HG02678 (cell line): ENCODE measurements at regions not wholly inside any gene's neighbourhood (a gene's known extent, or its start where the extent isn't known, plus 50 kb on each side); places are given as distances from the start of the nearest gene placed in this dataset.
"Not testable (repeated sequence)": the region's sequence is repeated elsewhere in the genome, so short reads cannot be mapped to it uniquely, and the experiment has no call there.

Experiments
- ATAC-seq: cut with Tn5 transposase; IDR thresholded peaks from one replicate; pipeline ENCODE4 v1.9.1; 2021; ENCODE audit warnings: mild to moderate bottlenecking, moderate library complexity; ENCODE audit not compliant: unreplicated experiment

DNA sequence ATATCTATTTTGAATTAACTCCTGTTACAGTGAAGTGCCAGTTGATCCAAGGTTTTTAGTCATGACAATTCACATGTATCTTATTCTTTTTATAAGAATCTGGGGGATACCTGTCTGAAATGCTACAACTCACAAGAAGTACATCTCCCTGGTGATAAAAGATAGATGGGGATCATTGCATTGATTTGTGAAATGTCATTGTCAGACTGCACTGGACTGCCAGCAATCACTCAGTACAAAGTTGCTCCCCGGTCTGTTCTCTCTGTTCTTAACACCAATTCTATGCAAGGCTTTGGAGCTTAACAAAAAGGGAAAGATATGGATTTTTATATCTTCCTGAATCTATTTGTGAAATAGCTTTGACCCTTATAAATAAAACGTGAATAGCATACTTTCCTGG lies 171.8 kb upstream of the PCSK5 start:
- no peak for ATAC-seq

- ATAC-seq = no peak
Observed at GRCh38 chr9:75728391-75728790, 162.1 kb upstream of the PCSK5 start.

- no peak for ATAC-seq
Observed at GRCh38 chr9:75734802-75735201, 155.7 kb upstream of the PCSK5 start.

DNA sequence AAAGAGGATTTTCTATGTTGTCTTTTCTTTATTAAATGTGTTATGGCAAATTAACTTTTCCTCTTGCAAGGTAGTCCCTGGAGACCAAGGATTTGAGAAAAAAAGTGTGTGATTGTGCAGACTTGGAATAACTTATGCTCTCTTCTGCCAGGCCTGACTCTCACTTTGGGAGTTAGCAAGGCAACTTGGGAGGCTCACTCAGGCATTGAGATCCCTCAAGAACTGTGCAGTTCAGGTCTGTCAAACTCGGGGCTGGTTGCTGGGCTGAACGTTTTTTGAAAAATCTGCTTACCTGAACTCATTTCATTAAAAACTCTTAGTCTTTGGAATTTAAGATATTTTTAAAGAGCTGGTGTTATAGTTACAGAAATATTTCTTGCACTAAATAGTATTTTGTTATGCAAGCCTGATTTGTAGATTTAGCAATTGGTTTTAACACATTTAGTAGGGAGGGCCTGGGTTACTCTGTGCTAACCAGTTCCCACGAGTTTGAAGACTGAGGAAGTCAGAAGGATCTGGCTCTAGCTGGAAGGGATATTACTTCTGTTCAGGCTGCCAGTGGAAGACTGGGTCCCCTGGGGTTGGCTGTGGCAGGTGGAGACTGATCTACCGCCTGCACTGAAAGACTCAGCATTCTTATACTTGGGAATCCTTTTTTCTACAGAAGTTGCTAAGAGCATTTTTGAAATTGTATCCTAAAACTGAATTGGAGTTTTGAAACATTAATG lies 150.4 kb upstream of the PCSK5 start:
- no peak for ATAC-seq

DNA sequence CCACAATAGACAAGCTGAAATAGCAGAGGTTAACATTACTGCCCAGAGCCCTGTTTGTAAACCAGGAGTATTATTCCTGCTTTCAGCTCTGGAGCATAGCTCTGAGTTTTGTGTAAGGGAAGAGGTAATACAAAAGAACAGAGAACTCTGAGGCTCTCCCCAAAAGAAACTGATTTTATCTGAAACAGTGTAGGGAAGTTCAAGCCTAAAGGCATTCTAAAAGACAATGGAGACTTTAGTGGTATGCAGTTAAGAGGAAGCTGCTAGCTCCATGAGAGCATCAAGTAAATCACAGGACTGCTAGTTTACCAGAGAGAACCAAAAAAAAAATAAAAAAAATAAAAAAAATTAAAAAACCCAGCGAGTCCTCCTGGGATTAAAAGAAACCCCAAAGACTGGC lies 146.6 kb upstream of the PCSK5 start:
- ATAC-seq = no peak

GRCh38 chr9:75754080-75754479 lies 136.4 kb upstream of the PCSK5 start:
- ATAC-seq = no peak

- ATAC-seq = no peak
Observed at GRCh38 chr9:75775166-75775565, 115.3 kb upstream of the PCSK5 start.

- no peak for ATAC-seq
Observed at GRCh38 chr9:75775966-75776691, 114.3 kb upstream of the PCSK5 start.

DNA sequence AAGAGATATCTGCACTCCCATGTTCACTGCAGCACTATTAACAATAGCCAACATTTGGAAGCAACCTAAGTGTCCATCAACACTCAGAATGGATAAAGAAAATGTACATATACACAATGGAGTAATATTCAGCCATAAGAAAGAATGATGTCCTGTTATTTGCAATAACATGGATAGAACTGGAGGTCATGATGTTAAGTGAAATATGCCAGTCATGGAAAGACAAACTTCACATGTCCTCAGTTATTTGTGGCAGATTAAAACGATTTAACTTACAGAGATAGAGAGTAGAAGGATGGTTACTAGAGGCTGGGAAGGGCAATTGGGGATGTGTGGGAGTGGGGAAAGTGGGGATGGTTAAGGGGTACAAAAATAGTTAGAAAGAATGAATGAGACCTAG lies 110.3 kb upstream of the PCSK5 start:
- no peak for ATAC-seq

GRCh38 chr9:75788006-75788634 lies 102.4 kb upstream of the PCSK5 start:
- no peak for ATAC-seq

- no peak for ATAC-seq
Observed at GRCh38 chr9:75797085-75797580, 93.3 kb upstream of the PCSK5 start.

DNA sequence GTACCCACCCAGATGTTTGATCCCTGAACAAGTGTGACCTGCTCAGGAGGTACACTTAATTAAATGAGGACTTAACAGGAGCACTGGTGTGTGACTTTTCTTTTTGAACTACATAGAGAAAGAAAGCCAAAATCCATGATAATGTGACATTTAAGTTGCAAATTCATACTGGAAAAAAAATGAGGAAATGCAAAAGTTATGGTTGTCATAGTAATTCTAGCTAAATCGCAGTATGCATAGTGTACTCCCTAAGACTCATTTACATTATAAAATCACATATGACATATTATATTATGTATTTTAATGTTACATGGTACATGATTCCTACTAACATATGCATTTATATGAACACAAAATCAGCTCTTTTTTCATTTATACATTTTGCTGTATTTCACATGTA lies 92.0 kb upstream of the PCSK5 start:
- no peak for ATAC-seq

GRCh38 chr9:75803130-75803529 lies 87.3 kb upstream of the PCSK5 start:
- no peak for ATAC-seq

DNA sequence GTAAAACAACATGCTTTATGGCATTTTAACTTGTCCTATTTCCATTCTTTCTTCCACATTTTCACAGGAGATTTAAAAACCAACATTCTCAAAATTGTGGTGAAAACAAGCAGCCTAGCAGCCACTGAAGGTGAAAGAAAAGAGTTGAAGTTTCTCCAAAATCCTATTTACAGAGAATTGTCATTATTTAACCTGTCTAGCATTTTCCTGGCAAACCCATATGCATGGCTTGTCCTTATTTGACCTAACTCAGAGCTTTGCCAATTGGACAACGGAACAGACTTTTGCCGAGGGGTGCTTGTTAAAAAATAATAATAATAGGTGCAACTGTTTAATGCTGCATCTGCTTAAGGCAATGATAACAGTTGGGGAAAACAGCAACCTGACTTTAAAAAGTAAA lies 80.4 kb upstream of the PCSK5 start:
- ATAC-seq = no peak

DNA sequence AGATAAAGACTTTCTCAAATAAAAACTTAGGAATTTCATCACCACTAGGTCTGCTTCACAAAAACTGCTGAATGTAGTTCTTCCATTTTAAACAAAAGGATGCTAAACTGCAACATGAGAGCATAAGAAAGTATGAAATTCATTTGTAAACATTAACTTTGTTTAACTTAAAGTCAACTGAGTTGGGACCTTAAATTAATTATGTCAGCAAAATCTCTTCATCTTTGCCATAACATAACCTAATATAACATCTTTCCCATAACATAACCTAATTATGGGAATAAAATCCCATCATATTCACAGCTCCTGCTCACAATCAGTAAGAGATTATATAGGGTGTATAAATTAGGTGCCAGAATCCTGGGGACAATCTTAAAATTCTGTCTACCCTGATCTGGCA lies 78.8 kb upstream of the PCSK5 start:
- no peak for ATAC-seq

DNA sequence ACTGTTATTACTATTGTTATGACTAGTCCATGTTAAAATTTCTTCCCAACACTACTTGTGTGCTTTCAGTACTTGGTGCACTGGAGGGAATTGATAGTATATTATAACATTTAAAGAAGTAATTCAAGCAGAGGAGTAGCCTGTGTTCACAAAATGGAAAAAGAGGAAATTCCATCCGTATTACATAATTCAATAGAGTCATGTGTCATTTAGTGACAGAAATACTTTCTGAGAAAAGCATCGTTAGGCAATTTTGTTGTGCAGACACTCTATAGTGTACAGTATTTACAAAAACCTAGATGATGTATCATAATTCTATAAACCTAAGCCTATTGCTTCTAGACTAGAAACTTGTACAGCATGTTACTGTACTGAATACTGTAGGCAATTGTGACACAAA lies 78.3 kb upstream of the PCSK5 start:
- no peak for ATAC-seq

GRCh38 chr9:75814667-75815066 lies 75.8 kb upstream of the PCSK5 start:
- no peak for ATAC-seq

- ATAC-seq = not testable (repeated sequence)
Observed at GRCh38 chr9:75820471-75821115, 69.9 kb upstream of the PCSK5 start.

DNA sequence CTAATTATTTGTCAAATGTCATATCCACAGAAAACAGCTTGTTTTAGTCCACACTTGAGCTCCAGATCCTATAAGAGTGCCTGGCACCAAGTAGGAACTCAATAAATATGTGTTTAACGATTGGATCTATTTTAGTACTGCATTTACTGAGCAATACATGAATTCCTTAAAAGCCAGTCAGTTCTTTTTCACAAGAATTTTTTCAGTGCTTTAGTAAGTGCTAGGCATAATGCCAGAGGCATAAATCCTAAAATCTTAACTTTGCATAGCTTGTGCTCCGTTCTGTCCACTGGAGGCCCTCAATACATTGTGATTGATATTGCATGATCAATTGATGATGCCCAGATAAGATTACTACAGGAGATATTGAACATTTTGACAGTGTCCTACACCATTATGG lies 67.3 kb upstream of the PCSK5 start:
- ATAC-seq = no peak

DNA sequence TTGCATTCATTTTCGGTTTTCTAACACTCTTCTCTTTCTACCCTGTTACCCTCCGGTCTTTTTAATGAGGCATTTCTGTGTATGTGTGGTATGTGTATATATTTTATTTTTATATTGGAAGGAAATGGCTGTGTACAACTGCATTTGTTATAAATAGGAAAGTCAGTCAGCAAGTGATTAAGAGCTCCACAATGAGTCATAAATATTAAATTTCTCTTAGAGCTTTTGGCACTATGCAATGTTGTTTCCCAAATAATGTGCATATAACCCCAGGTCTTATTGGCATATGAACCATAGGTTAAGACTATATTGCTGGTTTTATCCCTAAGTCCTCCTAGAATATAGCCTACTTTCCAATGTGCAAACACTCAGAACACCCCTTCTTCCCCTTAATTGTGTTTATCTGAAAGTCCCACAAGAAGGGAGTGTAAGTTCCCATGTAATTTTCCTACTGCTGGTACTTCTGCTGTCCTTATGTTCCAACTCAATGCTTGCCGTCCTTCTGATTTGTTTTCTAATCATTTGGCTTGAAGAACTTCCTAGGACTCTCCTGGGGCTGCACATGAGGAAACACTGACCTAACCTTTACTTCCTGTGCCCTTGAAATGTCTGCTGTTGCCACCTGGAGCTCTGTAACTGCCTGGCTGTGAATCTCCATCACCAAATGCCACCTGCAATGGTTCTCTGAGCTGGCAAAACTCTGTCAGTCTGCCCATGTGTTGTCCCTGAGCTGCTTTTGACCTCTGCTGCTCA lies 65.5 kb upstream of the PCSK5 start:
- no peak for ATAC-seq

GRCh38 chr9:75826314-75826713 lies 64.2 kb upstream of the PCSK5 start:
- ATAC-seq = no peak
